HG02852 (cell line): ENCODE measurements at regions not wholly inside any gene's neighbourhood (a gene's known extent, or its start where the extent isn't known, plus 50 kb on each side); places are given as distances from the start of the nearest gene placed in this dataset.

Experiments
- ATAC-seq: cut with Tn5 transposase; IDR thresholded peaks from one replicate; pipeline ENCODE4 v1.9.1; 2021; ENCODE audit warnings: mild to moderate bottlenecking, moderate library complexity; ENCODE audit not compliant: unreplicated experiment

DNA sequence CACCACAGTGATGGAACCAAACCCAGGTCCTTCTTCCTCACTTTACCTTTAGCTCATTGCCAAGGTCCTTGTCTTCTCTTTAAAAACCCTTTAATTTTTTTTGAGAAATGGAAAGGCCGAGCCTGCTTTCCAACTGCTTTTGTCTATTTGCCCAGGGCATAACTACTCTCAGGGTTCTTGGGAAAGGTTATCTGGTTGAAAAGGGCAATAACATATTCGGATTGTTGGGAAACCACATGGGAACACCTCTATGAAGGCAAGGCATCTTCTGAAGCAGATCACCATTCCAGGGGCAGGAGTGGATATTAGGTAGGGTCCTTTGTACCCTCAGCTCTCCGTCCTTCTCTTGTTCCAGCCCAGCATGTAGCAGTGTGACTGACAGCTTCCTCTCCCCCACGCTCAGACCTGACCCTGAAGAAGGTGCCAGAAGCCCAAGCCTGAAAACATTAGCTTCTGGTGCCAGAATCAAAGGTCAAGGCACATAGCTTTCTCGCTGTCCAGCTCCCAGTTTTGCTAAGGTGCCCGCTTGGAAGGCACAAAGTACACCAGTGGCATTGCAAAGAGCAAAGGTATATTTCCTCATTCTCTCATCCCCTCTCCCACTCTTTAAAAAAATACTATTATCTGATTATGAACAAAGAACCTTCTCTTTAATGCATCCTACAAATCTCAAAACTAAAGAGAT, 123.2 kb upstream of the LINC00305 start:
- ATAC-seq, result no peak

DNA sequence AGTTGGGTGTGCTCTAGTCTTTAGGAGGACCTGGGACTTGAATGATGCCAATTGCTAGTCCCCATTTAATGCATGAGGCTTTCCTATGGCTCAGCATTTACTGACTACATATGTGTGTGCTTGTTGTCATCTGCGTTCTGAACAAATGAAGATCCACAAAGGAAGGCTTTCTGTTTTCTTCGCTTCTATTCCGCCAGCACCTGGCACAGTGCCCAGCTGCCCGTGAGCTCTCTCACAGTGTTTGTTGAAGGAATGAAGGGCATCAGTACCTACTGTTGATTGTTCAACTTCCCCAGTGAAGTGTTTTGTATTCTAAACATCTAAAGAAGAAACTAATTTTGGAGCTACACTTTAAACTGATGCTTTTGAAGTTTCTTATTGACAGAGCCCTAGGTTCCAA, 122.4 kb upstream of the LINC00305 start:
- ATAC-seq, result no peak

DNA sequence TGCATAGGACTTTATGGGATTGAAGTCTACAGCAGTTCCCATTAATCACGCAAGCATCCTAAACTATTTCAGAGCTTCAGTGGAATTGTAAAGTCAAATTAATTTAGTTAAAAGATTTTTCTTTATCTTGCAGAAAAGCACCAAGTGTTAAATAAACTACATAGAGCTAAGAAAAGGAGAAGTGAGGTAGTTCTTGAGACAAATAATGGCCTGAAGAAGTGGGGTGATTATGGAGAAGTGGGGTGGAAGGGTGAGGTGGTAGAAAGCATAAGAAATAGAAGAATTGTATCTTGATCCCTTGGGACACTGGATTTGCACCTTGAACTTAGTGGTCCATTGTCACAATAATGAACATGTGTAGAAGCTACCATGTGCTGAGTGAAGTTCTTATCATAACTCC, 121.7 kb upstream of the LINC00305 start:
- no peak for ATAC-seq

DNA sequence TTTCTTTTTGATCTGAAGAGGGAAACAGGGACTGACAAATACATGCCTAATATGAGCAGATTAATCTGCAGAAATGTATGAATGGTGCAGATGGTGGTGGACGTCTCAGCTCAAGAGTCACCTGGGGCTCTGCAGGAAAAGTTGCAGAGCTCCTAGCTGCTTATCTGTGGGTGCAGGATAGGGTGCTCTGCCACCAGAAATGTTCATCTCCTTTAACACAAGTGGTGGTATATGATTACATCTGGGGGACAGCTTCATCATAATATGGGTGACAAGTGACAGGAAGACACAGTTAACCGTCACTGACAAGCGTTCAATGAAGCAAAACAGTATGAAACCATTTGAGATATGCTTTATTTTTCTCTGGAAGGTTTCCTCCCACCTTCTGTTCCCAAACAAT, 121.2 kb upstream of the LINC00305 start:
- no peak for ATAC-seq

DNA sequence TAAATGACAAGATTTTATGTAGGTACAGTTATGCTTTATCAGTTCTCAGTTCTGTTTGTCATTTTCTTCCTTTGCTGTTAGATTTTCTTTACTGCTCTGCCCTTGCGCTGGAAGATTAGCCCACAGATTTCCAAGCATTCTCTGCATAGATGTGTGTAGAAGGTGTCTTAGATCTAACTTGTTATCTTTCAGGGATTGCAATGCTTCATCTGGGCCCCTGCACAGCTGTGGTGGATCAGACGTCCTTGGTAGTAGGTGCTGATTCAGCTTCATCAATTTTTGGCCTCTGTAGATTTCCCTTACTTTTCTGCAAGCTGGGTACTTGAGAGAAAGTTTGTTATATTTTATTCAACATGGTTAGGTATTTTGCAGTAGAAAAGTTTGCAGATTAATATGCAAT, 115.3 kb upstream of the LINC00305 start:
- ATAC-seq, result no peak

DNA sequence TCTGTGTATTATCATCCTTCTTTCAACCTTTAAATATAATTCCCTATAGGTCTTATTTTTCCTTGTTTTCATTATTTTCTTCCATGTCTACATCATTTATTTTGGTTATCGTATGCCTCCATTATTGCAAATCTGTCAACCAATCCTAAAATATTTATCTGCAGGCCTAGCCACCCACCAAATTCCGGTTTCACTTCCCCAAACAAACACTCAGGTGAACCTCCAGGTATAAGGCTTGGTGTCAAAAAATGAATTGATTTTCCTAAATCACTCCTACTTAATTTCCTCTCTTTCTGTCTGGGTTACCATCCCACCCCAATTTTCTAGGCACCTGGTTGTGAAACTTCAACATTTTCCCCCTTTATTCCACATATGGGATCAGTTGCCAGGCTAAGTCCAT, 111.9 kb upstream of the LINC00305 start:
- ATAC-seq, result no peak

DNA sequence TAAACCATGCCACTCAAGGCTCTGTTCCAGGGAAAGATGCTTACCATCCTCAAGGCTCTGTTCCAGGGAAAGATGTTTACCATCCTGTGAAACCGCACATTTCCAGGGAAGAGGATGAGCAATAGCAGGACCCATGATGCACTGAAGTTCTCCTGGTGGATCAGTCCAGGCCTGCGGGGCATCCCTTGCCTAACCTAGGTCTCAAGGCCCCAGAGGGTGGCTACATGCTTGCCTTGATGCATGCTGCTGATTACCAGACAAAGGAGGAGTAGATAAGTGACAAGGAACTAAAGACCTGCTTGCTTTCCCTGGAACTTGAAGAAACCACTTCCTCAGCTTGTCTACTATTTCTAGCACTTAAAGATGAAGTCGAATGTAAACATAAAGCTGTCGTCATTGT, 111.0 kb upstream of the LINC00305 start:
- ATAC-seq, result no peak

DNA sequence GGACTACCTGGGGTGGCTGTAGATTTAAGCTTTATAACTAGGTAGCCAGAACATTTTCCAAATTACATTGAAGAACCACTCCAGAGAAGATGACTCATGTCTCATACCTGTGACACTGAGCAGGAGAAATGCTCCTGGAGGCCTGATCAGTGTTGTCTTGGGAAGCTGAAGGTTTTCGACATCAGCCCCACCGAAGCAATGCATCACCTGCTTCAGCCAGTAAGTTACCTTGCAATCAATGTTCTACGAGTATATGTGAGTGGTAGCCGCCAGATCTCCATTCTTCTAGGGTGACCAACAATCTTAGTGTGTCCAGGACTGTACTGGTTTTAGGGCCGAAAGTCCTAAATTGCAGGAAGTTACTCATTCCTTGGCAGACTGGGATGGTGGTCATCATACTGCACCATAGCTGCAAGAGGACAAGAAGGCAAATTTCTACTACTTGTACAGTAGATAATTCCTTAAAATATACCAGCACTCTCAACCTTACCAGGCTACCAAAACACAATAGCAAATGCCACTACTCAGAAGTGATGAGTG, 109.3 kb upstream of the LINC00305 start:
- no peak for ATAC-seq

DNA sequence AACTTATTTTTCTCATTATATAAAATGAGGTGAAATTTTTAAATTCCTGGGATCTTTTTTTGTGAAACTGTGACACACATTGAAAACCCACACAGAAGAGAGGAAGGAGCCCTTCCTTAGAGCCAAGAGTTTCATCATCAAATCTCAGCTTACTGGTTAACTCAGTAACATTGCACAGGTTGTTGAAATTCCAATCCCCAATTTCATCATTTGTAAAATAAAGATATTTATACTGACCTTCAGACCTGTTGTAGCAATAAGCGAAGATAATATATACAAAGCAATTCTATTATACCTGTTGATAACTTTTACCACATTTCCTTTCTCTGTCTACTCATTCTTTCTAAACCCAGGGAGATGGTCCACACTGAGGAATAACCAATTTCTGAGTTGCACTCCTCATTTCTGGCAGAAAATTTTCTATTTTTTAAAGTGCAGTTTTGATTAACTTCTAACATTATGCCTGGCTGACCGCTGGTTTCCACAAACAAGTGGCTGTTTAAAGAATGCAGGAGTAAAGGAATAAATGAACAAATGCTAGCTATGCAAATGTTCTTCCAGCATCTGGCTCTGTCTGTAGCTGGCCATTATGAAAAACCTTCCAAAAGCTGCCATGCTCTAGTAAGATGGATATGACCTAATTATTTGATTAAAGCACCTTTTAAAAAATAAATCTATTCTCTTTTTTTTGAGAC, 105.7 kb upstream of the LINC00305 start:
- no peak for ATAC-seq

DNA sequence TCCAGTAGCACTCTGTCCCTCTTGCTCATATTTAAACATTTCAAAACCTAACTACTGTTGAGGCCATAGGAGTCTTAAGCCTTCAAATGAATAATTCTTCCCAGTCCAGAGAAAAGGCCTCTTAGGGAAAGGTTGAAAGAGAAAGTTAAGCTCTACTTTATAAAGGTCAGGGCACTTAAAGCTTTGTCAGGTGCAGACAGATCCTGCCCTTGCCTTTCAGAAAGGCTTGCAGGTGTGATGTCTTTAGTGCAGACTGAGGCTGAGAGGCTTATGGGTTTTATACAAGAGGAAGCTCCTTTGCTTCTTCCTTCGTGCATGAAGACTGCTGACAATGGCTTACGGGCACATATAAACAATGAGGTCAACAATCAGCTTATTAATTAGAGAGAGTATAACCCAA, 105.0 kb upstream of the LINC00305 start:
- no peak for ATAC-seq

DNA sequence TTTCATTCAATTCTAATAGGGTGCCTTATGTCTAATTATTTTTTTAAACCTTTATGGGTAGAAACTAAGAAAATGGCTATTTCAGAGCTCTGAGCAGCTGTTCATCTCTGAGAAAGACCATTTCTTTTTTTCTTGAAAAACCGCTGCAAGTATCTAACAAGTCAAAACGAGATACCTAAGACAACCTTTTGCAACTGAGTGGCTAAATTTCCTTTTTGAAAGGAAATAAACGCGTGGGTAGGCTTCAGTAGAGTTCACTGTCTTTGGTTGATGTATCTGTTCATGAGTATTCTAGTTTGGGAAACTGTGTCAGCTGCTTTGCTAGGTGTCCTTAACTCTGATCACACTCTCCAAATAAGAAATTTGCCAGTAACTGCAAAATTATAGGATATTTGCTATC, 104.3 kb upstream of the LINC00305 start:
- ATAC-seq, result no peak

DNA sequence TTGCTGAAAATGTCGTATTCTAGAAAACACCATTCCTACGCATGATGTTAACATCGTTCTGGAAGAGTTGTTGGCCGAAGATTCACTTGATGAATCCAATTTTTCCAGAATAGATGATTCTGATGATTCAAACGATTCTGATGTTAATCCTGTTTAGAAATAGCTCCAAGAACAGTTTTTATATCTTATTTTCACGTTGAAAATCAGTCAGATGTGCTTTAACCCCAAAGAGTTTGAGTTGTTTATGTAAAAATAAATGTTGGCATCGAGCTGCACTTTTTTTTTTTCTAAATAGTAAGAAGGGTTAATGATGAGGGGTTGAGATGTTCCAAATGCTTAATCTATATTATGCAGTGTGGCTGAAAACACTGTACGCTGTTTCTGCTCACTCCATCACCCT, 99.9 kb upstream of the LINC00305 start:
- ATAC-seq, result no peak

DNA sequence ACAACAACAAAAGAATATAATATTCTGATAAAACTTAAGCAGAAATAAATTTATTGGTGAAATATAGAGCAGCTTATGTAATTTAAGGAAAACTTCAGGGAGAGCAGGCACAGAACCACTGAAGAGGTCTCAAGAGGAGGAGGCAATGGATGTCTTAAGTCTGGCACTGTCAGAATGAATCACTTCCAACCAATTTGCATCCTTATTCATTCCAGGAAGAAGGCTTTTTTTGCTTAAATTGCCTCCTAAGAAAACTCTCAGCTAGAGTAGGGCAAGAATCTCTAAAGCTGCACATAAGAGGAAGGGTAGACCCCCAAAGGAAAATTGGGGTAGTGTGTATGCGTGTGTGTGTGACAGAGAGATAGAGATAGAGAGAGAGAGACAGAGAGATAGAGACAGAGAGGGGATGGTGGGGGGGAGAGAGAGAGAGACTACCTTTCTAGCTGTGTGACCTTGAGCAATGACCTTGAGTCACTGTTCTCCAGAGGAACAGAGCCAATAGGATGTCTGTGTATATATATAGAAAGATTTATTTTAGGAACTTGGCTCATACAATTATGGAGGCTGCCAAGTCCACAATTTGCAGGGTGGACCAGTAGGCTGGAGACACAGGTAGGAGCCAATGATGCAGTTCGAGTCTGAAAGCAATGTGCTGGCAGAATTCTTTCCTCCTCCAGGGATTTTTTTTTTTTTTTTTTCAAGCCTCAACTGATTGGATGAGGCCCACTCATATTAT, 96.4 kb upstream of the LINC00305 start:
- ATAC-seq, result no peak

DNA sequence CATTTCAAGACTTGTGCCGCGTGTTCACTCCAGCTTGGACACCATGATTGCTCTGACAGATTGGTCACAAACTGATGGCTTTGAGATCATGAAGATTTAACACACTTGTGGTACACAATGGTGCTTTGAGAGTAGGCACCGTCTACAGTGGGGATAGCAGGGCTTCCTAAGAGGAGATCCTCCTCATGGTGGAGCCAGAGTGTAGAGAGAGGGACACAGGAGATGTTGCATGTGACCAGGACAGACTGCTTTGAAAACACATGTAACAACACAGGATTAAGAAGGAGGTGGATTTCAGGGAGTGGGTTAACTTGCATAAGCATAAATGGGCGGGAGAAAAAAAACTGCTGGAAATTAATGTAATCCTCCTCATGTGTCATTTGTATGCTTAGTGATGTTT, 95.7 kb upstream of the LINC00305 start:
- no peak for ATAC-seq

DNA sequence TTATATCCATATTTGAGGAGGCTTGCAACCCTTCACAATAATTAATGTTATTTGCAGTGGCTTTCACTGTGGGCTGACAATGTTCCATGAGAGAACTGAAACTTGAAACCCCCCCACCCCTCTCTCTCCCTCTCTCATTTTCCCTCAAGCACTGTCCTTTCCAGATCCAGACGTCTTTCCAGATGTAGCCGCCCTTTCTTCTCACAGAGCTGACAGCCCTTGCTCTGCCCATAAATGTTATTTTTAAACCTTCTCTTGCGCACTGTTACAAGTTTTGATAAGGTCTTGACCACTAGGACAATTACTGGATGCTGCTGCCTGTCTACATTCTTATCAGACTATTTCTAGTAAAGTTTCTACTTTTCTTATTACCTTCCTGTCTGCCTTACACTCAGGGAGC, 91.4 kb upstream of the LINC00305 start:
- ATAC-seq, result no peak

DNA sequence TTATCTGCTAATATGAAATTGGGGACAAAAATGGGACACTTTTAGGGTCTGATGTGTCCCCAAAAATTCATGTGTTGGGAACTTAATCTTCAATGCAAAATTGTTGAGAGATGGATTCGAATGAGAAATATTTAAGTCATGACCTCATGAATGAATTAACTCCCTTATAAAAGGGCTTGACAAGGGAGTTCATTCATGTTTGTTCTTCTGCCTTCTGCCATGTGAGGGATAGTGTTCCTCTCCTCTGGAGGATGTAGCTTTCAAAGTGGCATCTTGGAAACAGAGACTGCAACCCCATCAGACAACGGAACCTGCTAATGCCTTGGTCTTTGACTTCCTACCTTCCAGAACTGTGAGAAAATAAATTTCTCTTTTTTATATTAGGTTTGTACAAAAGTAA, 89.2 kb upstream of the LINC00305 start:
- no peak for ATAC-seq

DNA sequence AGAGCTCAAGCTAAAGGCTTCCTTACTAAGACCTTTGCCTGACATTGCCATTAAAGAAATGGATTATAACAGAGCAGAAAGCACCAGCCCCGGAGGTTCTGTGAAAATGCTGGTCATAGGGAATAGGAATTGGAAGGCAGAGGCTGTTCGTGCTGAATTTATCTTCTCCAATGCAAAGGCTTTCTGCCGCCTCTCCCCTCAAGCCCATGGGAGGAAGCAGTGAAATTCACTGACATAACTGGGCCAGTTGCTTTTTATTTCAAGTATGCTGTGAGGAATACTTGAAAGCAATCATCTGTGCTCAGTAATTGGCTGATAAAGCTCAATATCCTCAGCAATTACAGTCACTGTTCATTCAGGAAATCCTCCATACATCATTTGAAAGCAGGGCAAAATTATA, 85.4 kb upstream of the LINC00305 start:
- ATAC-seq, result no peak

DNA sequence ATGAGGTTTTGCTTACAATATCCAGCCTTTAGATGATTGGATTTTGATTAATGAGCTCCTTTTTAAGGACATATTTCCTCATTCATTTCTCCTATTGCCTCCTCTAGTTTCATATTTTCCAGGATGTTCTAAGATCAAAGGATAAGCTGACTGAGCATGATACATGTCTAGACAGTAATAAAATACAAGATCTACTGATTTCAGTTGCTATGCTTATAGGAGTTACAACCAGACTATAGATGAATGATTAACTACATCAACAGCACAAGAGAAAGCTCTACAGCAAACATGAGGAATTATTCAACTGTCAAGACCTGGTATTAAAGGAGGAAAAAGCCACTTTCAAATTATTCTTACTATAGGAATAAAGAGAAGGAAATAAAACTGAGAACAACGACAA, 85.0 kb upstream of the LINC00305 start:
- no peak for ATAC-seq

DNA sequence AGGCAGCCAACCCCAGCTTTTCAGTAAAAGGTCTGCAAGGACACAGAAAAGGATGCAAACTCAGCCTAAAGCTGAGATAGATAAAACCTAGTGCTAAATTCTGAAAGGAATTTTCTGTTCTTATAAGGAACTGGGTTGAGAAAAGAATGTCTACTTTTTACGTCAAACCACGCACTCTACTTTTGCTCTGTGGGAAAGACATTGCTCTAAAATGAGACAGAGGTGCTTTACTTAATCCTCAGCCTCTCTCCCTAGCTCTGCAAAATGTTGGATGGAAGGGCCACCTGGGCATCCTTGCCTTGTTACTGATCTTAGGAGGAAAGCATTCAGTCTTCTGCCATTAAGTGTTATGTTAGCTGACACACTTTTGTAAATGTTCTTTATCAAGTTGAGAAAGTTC, 72.1 kb upstream of the LINC00305 start:
- ATAC-seq, result no peak

DNA sequence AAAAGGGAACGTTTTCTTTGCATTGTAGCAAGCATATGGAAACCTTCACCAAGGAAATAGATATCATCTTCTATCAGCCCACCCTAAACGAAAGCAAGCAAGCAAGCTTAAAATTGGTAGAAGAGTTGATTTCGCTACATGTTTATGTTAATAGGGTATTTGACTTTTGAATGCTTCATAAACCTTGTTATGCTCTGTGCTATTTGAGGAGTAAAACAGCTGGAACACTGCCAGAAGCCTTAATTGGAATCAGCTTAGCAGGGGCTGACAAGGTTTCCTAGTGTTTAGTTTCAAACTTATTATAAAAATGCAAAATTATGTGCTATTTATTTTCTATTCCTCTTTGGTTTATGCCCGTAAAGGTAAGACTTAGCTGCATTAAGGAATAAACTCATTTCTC, 70.6 kb upstream of the LINC00305 start:
- ATAC-seq, result no peak

DNA sequence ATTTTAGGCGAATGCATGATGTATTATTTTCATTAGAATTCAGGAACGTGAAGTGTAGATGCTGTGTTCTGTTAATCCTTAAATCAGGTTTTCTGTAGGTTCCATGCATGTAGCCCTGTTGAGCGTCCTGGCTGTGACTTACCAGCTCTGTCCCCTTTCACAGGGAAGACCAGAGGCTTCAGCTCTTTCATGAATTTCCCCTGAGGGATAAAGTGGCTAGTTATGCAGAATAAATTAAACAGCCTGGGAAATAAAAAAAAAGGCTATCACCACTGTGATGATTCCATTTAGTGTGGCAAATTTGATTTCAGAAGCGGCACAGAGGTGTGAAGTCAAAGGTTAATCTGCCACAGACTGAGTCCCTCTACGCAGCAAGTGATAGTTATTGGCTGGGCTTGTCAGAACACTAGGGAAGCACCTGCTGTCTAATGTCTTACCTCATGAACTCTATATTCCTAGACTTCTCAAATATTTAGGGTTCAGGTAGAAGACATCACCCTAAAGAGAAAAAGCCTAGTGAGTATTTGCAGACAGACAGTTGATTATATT, 61.6 kb upstream of the LINC00305 start:
- no peak for ATAC-seq

DNA sequence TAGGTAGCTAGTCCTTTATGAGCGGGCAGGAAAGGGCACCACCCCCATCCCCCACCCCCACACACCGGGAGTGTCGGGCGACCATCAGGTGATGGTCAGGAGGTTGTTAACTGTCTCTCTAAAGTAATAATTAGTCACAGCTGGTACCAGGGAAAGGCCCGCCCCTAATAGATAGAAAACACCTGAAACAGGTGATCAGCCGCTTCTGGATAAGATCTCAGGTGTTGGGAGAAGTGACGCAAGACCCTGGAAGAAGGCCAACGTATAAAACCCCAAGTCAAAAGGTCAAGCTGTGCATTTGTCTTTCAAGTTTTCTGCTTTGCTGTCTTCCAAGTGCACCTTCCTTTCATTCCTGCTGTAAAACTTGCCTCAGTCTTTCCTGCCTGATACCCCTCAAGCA, 59.6 kb upstream of the LINC00305 start:
- ATAC-seq, result no peak
